SU-DHL-6 (cell line): ENCODE measurements at regions not wholly inside any gene's neighbourhood (a gene's known extent, or its start where the extent isn't known, plus 50 kb on each side); places are given as distances from the start of the nearest gene placed in this dataset.

Experiments used
- CTCF ChIP-seq: fragments of 200-600 bp; sonication (generic); IDR thresholded peaks from one replicate; pipeline ENCODE4 v1.5.1; 2017; ENCODE audit warnings: antibody characterized with exemption, mild to moderate bottlenecking, low read length, moderate library complexity; ENCODE audit not compliant: insufficient read depth, poor library complexity, severe bottlenecking
- EZH2phosphoT487 ChIP-seq: fragments of 200-600 bp; sonication (generic), shearing (Covaris generic); conservative IDR thresholded peaks from 2 replicates; pipeline ENCODE4 v1.6.1; 2018; ENCODE audit warnings: mild to moderate bottlenecking, antibody characterized with exemption, low read length, moderate library complexity, mixed read lengths

DNA sequence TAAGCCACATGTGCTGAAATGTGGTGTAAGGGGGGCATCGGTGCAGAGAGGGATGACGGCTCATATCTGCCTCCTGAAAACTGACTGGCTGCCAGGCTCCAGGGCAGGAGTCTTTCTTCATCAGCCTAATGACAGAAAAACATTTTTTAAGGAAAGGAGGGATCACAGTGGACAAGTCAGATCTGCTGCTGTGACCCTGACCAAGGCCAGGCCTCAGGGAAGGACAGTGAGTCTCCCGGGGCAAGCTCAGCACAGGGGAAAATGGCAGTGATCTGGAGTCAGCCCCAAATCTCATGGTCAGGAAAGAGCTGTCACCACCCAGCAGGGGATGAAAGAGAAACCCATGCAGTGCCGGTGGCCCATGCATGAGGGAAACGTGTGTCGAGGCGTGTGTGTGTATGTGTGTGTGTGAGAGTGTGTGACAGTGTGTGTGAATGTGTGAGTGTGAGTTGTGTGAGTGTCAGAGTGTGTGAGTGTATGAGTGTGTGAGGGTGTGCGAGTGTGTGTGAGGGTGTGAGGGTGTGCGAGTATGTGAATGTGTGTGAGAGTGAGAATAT lies 134.5 kb downstream of the INHBB start:
- no peak for TF ChIP-seq EZH2phosphoT487
- no peak for TF ChIP-seq CTCF
